Keratinocyte (primary cell): ENCODE measurements at regions not wholly inside any gene's neighbourhood (a gene's known extent, or its start where the extent isn't known, plus 50 kb on each side); places are given as distances from the start of the nearest gene placed in this dataset.

ENCODE experiments used
- CTCF ChIP-seq, 3 experiments: IDR thresholded peaks in 1 of 3; conservative IDR thresholded peaks in 1 of 3; optimal IDR thresholded peaks in 1 of 3; 2 replicates in 2 of 3; 3 replicates in 1 of 3; pipeline versions ENCODE3 to v1.5.1; 2011; ENCODE audit warnings: low read length in 3 of 3, mild to moderate bottlenecking in 3 of 3, moderate library complexity in 2 of 3, control low read depth in 1 of 3, inconsistent platforms in 1 of 3; ENCODE audit not compliant: insufficient read depth in 2 of 3; ENCODE audit errors: extremely low read depth in 1 of 3
- EZH2 ChIP-seq: IDR thresholded peaks from one replicate; pipeline ENCODE4 v1.6.1; 2012; ENCODE audit warnings: inconsistent platforms, mild to moderate bottlenecking, low read length, moderate library complexity

- TF ChIP-seq CTCF (optimal IDR thresholded peaks at IDR 0.05 in 1 of 3, IDR thresholded peaks at IDR 0.05 in 1 of 3, conservative IDR thresholded peaks at IDR 0.05 in 1 of 3; ENCODE audit: extremely low read depth in 1 of 3, insufficient read depth in 2 of 3, low read length in 3 of 3) (no peak), EZH2 (no peak)
These were observed 119.9 kb upstream of the LHX5 start for GRCh38 chr12:113591480-113591974.
